Kidney epithelial cell (primary cell): ENCODE measurements at regions not wholly inside any gene's neighbourhood (a gene's known extent, or its start where the extent isn't known, plus 50 kb on each side); places are given as distances from the start of the nearest gene placed in this dataset.

Source experiments
- DNase-seq: peaks from one replicate; pipeline ENCODE4 v3.0.0-alpha.2; 2010; ENCODE audit warnings: low read depth
- H3K27me3 ChIP-seq: 2 replicates; pipeline ENCODE4 v1.6.0; 2011; ENCODE audit warnings: low read length; ENCODE audit not compliant: control insufficient read depth, insufficient read depth
- H3K36me3 ChIP-seq: 2 replicates; pipeline ENCODE4 v1.5.1; 2011; ENCODE audit warnings: low read length; ENCODE audit not compliant: control insufficient read depth, insufficient read depth
- H3K4me3 ChIP-seq: 2 replicates; pipeline ENCODE4 v1.5.1; 2011; ENCODE audit warnings: low read depth, mild to moderate bottlenecking, control low read depth, low read length
- CTCF ChIP-seq: IDR thresholded peaks from 2 replicates; pipeline ENCODE4 v1.5.1; 2011; ENCODE audit warnings: mild to moderate bottlenecking, moderate library complexity, low read length, control low read depth, inconsistent platforms; ENCODE audit not compliant: insufficient read depth, poor library complexity, severe bottlenecking

- H3K4me3 ChIP-seq: no peak overlapping the region
- TF ChIP-seq CTCF: no peak
Observed at GRCh38 chr14:53328841-53329240, 175.7 kb upstream of the DDHD1 start.

GRCh38 chr14:53327716-53328115 lies 174.6 kb upstream of the DDHD1 start:
- DNase-seq: peak; percentile 23

More at GRCh38 chr14:53328841-53329240, 175.7 kb upstream of the DDHD1 start:
- Histone ChIP-seq H3K27me3 (no peaks in the 10 kb centered on the region), H3K36me3 (no peaks in the 10 kb centered on the region)
- DNase-seq: no peak

GRCh38 chr14:53325176-53325806 lies 172.2 kb upstream of the DDHD1 start:
- Histone ChIP-seq H3K4me3 (no peak overlapping the region), H3K27me3 (no peaks in the 10 kb centered on the region), H3K36me3 (no peaks in the 10 kb centered on the region)
- peak; percentile 55 for TF ChIP-seq CTCF
- DNase-seq: no peak

More at GRCh38 chr14:53327716-53328115, 174.6 kb upstream of the DDHD1 start:
- no peak for TF ChIP-seq CTCF
- Histone ChIP-seq H3K4me3 (no peak overlapping the region), H3K36me3 (no peaks in the 10 kb centered on the region), H3K27me3 (no peaks in the 10 kb centered on the region)

- no peaks in the 10 kb centered on the region for H3K27me3 ChIP-seq
- H3K4me3 ChIP-seq: no peak overlapping the region
- TF ChIP-seq CTCF: no peak
- no peak for DNase-seq
- no peaks in the 10 kb centered on the region for H3K36me3 ChIP-seq
Observed at GRCh38 chr14:53316504-53316903, 163.4 kb upstream of the DDHD1 start.

- Histone ChIP-seq H3K36me3 (no peaks in the 10 kb centered on the region), H3K27me3 (no peaks in the 10 kb centered on the region), H3K4me3 (no peak overlapping the region)
- no peak for DNase-seq
- no peak for TF ChIP-seq CTCF
Observed at GRCh38 chr14:53310412-53310811, 157.3 kb upstream of the DDHD1 start.

GRCh38 chr14:53306911-53307310 lies 153.8 kb upstream of the DDHD1 start:
- peak; percentile 16 for DNase-seq
- TF ChIP-seq CTCF: no peak
- Histone ChIP-seq H3K27me3 (no peaks in the 10 kb centered on the region), H3K36me3 (no peaks in the 10 kb centered on the region), H3K4me3 (no peak overlapping the region)
